ENCODE measurements at regions not wholly inside any gene's neighbourhood (a gene's known extent, or its start where the extent isn't known, plus 50 kb on each side); places are given as distances from the start of the nearest gene placed in this dataset.
"Not testable (repeated sequence)": the region's sequence is repeated elsewhere in the genome, so short reads cannot be mapped to it uniquely, and the experiment has no call there.

- Histone ChIP-seq H3K27me3 (ENCODE audit: control insufficient read depth in 1 of 2, insufficient read depth in 2 of 2, low read length in 2 of 2) (no peaks in the 10 kb centered on the region), H3K36me3 (ENCODE audit: control insufficient read depth in 2 of 2, insufficient read depth in 2 of 2, low read length in 2 of 2) (no peaks in the 10 kb centered on the region), H3K27ac (ENCODE audit: low read length) (no peak overlapping the region), H3K9ac (ENCODE audit: low read length in 2 of 2) (no peak overlapping the region), H3K9me3 (ENCODE audit: control insufficient read depth in 2 of 2, low read length in 2 of 2) (no peaks in the 10 kb centered on the region), H3K4me3 (ENCODE audit: low read length in 2 of 2) (no peak overlapping the region), H3K4me1 (ENCODE audit: control insufficient read depth, insufficient read depth, low read length) (no peaks in the 10 kb centered on the region)
These were observed 306.2 kb upstream of the DIO3 start for GRCh38 chr14:101254805-101255764.

DNA sequence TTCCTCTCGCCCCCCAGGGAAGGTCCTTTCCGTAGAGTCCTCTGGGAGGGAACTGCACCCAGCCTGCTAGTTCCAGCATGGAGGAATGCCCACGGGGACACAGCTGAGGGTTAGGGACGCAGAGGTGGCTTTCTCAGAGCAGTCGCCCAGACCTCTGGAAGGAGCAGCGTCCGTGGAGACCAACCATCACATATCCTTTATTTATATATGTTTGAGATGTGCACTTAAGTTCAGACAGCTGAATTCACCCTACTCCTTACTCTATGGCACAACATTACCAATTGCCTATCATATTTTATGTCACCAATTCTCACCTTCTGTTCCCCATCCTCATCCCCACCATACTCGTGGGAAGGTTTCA lies 305.6 kb upstream of the DIO3 start:
- no peaks in the 10 kb centered on the region for H3K27me3 ChIP-seq (ENCODE audit: control insufficient read depth in 1 of 2, insufficient read depth in 2 of 2, low read length in 2 of 2)
- no peak overlapping the region for H3K4me3 ChIP-seq (ENCODE audit: low read length in 2 of 2)
- H3K9me3 ChIP-seq (ENCODE audit: control insufficient read depth in 2 of 2, low read length in 2 of 2) = peaks cover 0 to 1% of the 10 kb centered on the region in 2 donors
- no peak overlapping the region for H3K27ac ChIP-seq (ENCODE audit: low read length)
- H3K4me1 ChIP-seq (ENCODE audit: control insufficient read depth, insufficient read depth, low read length) = no peaks in the 10 kb centered on the region
- no peaks in the 10 kb centered on the region for H3K36me3 ChIP-seq (ENCODE audit: control insufficient read depth in 2 of 2, insufficient read depth in 2 of 2, low read length in 2 of 2)
- no peak overlapping the region for H3K9ac ChIP-seq (ENCODE audit: low read length in 2 of 2)

DNA sequence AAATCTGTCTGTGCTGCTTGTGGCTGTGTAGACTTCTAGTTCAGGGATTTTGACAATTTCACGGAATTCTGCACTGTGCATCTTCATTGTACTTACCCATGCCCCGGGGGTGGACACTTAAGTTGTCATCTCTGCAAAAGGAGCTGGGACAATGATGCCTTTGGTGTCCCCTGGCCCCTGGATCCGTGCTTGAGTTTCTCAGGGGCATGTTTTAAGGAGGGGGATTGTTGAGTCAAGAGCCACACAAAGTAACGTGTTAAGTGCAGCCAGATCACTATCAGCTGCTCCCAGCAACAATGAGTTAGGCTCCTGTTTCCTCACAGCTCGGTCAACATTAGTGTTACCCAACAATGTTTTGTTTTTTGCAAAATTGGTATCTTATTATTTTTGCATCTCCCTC lies 305.0 kb upstream of the DIO3 start:
- Histone ChIP-seq H3K4me1 (ENCODE audit: control insufficient read depth, insufficient read depth, low read length) (no peaks in the 10 kb centered on the region), H3K27ac (ENCODE audit: low read length) (no peak overlapping the region), H3K9ac (ENCODE audit: low read length in 2 of 2) (no peak overlapping the region), H3K36me3 (ENCODE audit: control insufficient read depth in 2 of 2, insufficient read depth in 2 of 2, low read length in 2 of 2) (no peaks in the 10 kb centered on the region), H3K4me3 (ENCODE audit: low read length in 2 of 2) (no peak overlapping the region), H3K27me3 (ENCODE audit: control insufficient read depth in 1 of 2, insufficient read depth in 2 of 2, low read length in 2 of 2) (no peaks in the 10 kb centered on the region), H3K9me3 (ENCODE audit: control insufficient read depth in 2 of 2, low read length in 2 of 2) (peaks cover 0 to 2% of the 10 kb centered on the region in 2 donors)

DNA sequence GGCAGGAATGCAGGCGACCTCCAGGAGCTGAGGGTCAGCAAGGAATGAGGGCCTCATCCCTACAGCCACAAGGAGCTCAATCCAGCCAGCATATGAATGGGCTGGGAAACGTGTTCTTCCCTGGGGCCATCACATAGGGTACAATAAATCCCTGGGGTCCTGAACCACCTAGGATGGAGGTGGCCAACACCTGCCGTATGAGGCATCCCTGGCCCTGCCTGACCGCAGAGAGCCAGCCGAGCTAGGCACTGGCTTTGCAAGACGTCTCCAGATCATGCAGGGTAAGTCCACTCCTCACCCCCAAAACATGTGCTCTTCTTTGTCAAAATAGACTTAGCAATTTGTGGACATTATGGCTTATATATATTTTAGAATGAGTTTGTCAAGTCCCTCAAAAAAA lies 303.7 kb upstream of the DIO3 start:
- H3K36me3 ChIP-seq (ENCODE audit: control insufficient read depth in 2 of 2, insufficient read depth in 2 of 2, low read length in 2 of 2) = no peaks in the 10 kb centered on the region
- no peaks in the 10 kb centered on the region for H3K27me3 ChIP-seq (ENCODE audit: control insufficient read depth in 1 of 2, insufficient read depth in 2 of 2, low read length in 2 of 2)
- no peak overlapping the region for H3K4me3 ChIP-seq (ENCODE audit: low read length in 2 of 2)
- H3K9ac ChIP-seq (ENCODE audit: low read length in 2 of 2) = no peak overlapping the region
- H3K4me1 ChIP-seq (ENCODE audit: control insufficient read depth, insufficient read depth, low read length) = no peaks in the 10 kb centered on the region
- peaks cover 0 to 4% of the 10 kb centered on the region in 2 donors for H3K9me3 ChIP-seq (ENCODE audit: control insufficient read depth in 2 of 2, low read length in 2 of 2)
- H3K27ac ChIP-seq (ENCODE audit: low read length) = no peak overlapping the region

GRCh38 chr14:101259748-101260147 lies 301.5 kb upstream of the DIO3 start:
- H3K4me3 ChIP-seq (ENCODE audit: low read length in 2 of 2) = no peak overlapping the region
- no peak overlapping the region for H3K27ac ChIP-seq (ENCODE audit: low read length)

GRCh38 chr14:101266441-101266840 lies 294.9 kb upstream of the DIO3 start:
- not testable (repeated sequence) for H3K36me3 ChIP-seq (ENCODE audit: control insufficient read depth in 2 of 2, insufficient read depth in 2 of 2, low read length in 2 of 2)

More at GRCh38 chr14:101259748-101260147, 301.5 kb upstream of the DIO3 start:
- H3K27me3 ChIP-seq (ENCODE audit: control insufficient read depth in 1 of 2, insufficient read depth in 2 of 2, low read length in 2 of 2) = no peaks in the 10 kb centered on the region
- H3K36me3 ChIP-seq (ENCODE audit: control insufficient read depth in 2 of 2, insufficient read depth in 2 of 2, low read length in 2 of 2) = no peaks in the 10 kb centered on the region
- H3K9ac ChIP-seq (ENCODE audit: low read length in 2 of 2) = no peak overlapping the region
- peaks cover 0 to 4% of the 10 kb centered on the region in 2 donors for H3K9me3 ChIP-seq (ENCODE audit: control insufficient read depth in 2 of 2, low read length in 2 of 2)
- H3K4me1 ChIP-seq (ENCODE audit: control insufficient read depth, insufficient read depth, low read length) = no peaks in the 10 kb centered on the region

GRCh38 chr14:101273091-101273490 lies 288.2 kb upstream of the DIO3 start:
- Histone ChIP-seq H3K27me3 (ENCODE audit: control insufficient read depth in 1 of 2, insufficient read depth in 2 of 2, low read length in 2 of 2) (peaks cover 0 to 4% of the 10 kb centered on the region in 2 donors), H3K9ac (ENCODE audit: low read length in 2 of 2) (no peak overlapping the region), H3K27ac (ENCODE audit: low read length) (no peak overlapping the region), H3K36me3 (ENCODE audit: control insufficient read depth in 2 of 2, insufficient read depth in 2 of 2, low read length in 2 of 2) (no peaks in the 10 kb centered on the region), H3K4me1 (ENCODE audit: control insufficient read depth, insufficient read depth, low read length) (no peaks in the 10 kb centered on the region), H3K9me3 (ENCODE audit: control insufficient read depth in 2 of 2, low read length in 2 of 2) (no peaks in the 10 kb centered on the region), H3K4me3 (ENCODE audit: low read length in 2 of 2) (no peak overlapping the region)

More at GRCh38 chr14:101266441-101266840, 294.9 kb upstream of the DIO3 start:
- not testable (repeated sequence) for H3K9ac ChIP-seq (ENCODE audit: low read length in 2 of 2); H3K27me3 ChIP-seq (ENCODE audit: control insufficient read depth in 1 of 2, insufficient read depth in 2 of 2, low read length in 2 of 2); H3K4me3 ChIP-seq (ENCODE audit: low read length in 2 of 2); H3K9me3 ChIP-seq (ENCODE audit: control insufficient read depth in 2 of 2, low read length in 2 of 2); H3K4me1 ChIP-seq (ENCODE audit: control insufficient read depth, insufficient read depth, low read length); H3K27ac ChIP-seq (ENCODE audit: low read length)

DNA sequence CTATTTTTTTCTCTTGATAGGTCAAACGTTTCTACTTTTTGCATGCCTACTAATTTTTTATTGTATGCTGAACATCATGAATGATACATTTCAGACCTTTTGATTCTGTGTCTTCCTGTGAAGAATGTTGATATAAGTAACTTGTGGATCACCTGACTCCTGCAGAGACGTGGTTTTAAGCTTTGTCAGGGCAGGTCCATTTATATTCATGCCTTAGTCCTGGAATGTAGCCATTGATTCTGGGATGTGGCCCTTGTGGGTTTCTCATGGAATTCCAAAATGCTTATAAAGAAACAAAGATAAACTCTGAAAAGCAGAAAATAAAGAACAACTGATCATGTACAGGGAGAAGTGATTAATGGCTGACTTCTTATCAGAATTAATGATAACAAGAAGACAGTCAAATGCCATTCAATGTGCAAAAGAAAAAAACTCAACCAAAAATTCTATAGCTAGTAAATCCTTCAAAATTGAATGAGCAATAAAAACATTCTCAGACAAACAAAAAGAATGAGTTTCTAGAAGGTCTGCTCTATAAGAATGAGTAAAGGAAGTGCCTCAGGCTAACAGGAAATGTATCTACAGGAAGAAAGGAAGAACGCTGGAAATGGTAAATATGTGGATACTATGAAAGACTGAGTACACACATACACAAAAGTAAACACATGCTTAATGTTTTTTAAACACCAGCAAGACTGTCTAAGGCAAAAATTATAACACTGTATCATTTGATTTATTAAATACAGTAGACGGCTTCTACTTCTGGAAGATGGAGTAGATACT lies 284.8 kb upstream of the DIO3 start:
- H3K27ac ChIP-seq (ENCODE audit: low read length) = no peak overlapping the region
- H3K9ac ChIP-seq (ENCODE audit: low read length in 2 of 2) = no peak overlapping the region
- no peaks in the 10 kb centered on the region for H3K9me3 ChIP-seq (ENCODE audit: control insufficient read depth in 2 of 2, low read length in 2 of 2)
- peaks cover 0 to 4% of the 10 kb centered on the region in 2 donors for H3K27me3 ChIP-seq (ENCODE audit: control insufficient read depth in 1 of 2, insufficient read depth in 2 of 2, low read length in 2 of 2)
- no peak overlapping the region for H3K4me3 ChIP-seq (ENCODE audit: low read length in 2 of 2)
- no peaks in the 10 kb centered on the region for H3K36me3 ChIP-seq (ENCODE audit: control insufficient read depth in 2 of 2, insufficient read depth in 2 of 2, low read length in 2 of 2)
- H3K4me1 ChIP-seq (ENCODE audit: control insufficient read depth, insufficient read depth, low read length) = no peaks in the 10 kb centered on the region

DNA sequence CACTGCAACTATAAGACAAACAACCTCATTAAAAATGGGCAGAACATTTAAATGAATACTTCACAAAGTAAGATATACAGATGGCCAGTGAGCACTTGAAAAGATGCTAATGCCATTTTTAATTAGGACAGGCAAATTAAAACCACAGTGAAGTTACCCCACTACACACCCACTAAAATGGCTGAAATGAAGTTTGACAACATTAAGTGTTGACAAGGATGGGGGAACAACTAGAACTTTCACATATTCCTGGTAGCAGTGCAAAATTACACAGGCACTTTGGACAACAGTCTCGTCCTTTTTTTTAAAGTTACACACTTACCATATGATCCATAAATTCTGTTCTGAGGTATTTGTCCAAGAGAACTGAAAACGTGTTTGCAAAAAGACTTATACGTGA lies 278.9 kb upstream of the DIO3 start:
- Histone ChIP-seq H3K9ac (ENCODE audit: low read length in 2 of 2) (no peak overlapping the region), H3K9me3 (ENCODE audit: control insufficient read depth in 2 of 2, low read length in 2 of 2) (peaks cover 3 to 5% of the 10 kb centered on the region in 2 donors), H3K27me3 (ENCODE audit: control insufficient read depth in 1 of 2, insufficient read depth in 2 of 2, low read length in 2 of 2) (peaks cover 6% of the 10 kb centered on the region in 2 donors), H3K4me3 (ENCODE audit: low read length in 2 of 2) (no peak overlapping the region), H3K27ac (ENCODE audit: low read length) (no peak overlapping the region), H3K4me1 (ENCODE audit: control insufficient read depth, insufficient read depth, low read length) (no peaks in the 10 kb centered on the region), H3K36me3 (ENCODE audit: control insufficient read depth in 2 of 2, insufficient read depth in 2 of 2, low read length in 2 of 2) (no peaks in the 10 kb centered on the region)

GRCh38 chr14:101284711-101285110 lies 276.6 kb upstream of the DIO3 start:
- Histone ChIP-seq H3K4me3 (ENCODE audit: low read length in 2 of 2) (no peak overlapping the region), H3K27ac (ENCODE audit: low read length) (no peak overlapping the region), H3K4me1 (ENCODE audit: control insufficient read depth, insufficient read depth, low read length) (no peaks in the 10 kb centered on the region), H3K27me3 (ENCODE audit: control insufficient read depth in 1 of 2, insufficient read depth in 2 of 2, low read length in 2 of 2) (peaks cover 2 to 8% of the 10 kb centered on the region in 2 donors), H3K9ac (ENCODE audit: low read length in 2 of 2) (no peak overlapping the region), H3K36me3 (ENCODE audit: control insufficient read depth in 2 of 2, insufficient read depth in 2 of 2, low read length in 2 of 2) (no peaks in the 10 kb centered on the region), H3K9me3 (ENCODE audit: control insufficient read depth in 2 of 2, low read length in 2 of 2) (peaks cover 3 to 5% of the 10 kb centered on the region in 2 donors)

Measured in stomach smooth muscle (tissue), 2 donors.